K562 (cell line): ENCODE measurements at regions not wholly inside any gene's neighbourhood (a gene's known extent, or its start where the extent isn't known, plus 50 kb on each side); places are given as distances from the start of the nearest gene placed in this dataset.

ENCODE experiments used
- ATAC-seq: fragments of 200-7000 bp; cut with Tn5 transposase; 3 replicates; pipeline ENCODE4 v1.9.1; 2020; ENCODE audit warnings: moderate library complexity
- BruUV-seq: library from RNA; stranded (reverse); fragments of 400-500 nt; replicated peaks from 2 replicates; lab custom pipeline; 2021; lab: Mats Ljungman, UMichigan
- CTCF ChIA-PET: fragments of 300-600 bp; formaldehyde crosslinking; extraction: SDS; loops from one replicate; lab custom pipeline; 2021; ENCODE audit warnings: low intra/inter-chr PET ratio; lab: Yijun Ruan, JAX
- POLR2A ChIA-PET: fragments of 300-600, 350-650 bp; sonication (Branson Sonifier 250); formaldehyde crosslinking; extraction: SDS; loops from one replicate; lab custom pipeline; 2021; ENCODE audit warnings: antibody characterized with exemption, inconsistent platforms; lab: Yijun Ruan, JAX
- DNase-seq, 4 experiments: peaks; one replicate each; pipeline versions ENCODE4 v3.0.0 to v3.0.0-alpha.2; 2011 to 2018; ENCODE audit warnings: low spot score in 3 of 4, mixed read lengths in 3 of 4; ENCODE audit errors: extremely low read depth in 1 of 4
- FAIRE-seq: peaks from 2 replicates; lab custom pipeline; 2011; peaks lifted over from hg19 to GRCh38; lab: Jason Lieb, UNC
- H2AFZ ChIP-seq: 2 replicates; pipeline ENCODE4 v1.6.0; 2011; ENCODE audit warnings: low read depth, low read length, control low read depth, inconsistent platforms
- H3K27ac ChIP-seq: fragments of 200-600 bp; 3 replicates; pipeline ENCODE4 v1.8.0; 2011; ENCODE audit warnings: low read depth, mild to moderate bottlenecking, control low read depth, inconsistent platforms, low read length, moderate library complexity, mixed read lengths; ENCODE audit errors: extremely low read depth
- H3K27me3 ChIP-seq, 2 experiments: fragments of 300-600 bp in 1 of 2; 2 replicates in 1 of 2; 3 replicates in 1 of 2; pipeline versions ENCODE4 v1.6.0 to v1.8.0; 2011; ENCODE audit warnings: inconsistent platforms in 2 of 2, low read length in 2 of 2, mild to moderate bottlenecking in 1 of 2, mixed read lengths in 1 of 2, moderate library complexity in 1 of 2; ENCODE audit not compliant: control insufficient read depth in 2 of 2, insufficient read depth in 2 of 2
- H3K36me3 ChIP-seq: fragments of 300-600 bp; 3 replicates; pipeline ENCODE4 v1.8.0; 2011; ENCODE audit warnings: mild to moderate bottlenecking, low read length, inconsistent platforms; ENCODE audit not compliant: control insufficient read depth, insufficient read depth
- H3K4me1 ChIP-seq, 2 experiments: fragments of 200-600 bp in 1 of 2; replicated peaks in 1 of 2; 2 replicates in 1 of 2; 3 replicates in 1 of 2; pipeline versions ENCODE4 v1.5.1 to v1.8.0; 2011; ENCODE audit warnings: inconsistent platforms in 2 of 2, low read length in 2 of 2, mild to moderate bottlenecking in 1 of 2, mixed read lengths in 1 of 2, moderate library complexity in 1 of 2; ENCODE audit not compliant: control insufficient read depth in 2 of 2, insufficient read depth in 2 of 2
- H3K4me2 ChIP-seq: 2 replicates; pipeline ENCODE4 v1.6.1; 2011; ENCODE audit warnings: low read length, control low read depth, inconsistent platforms, mixed read lengths; ENCODE audit not compliant: insufficient read depth
- H3K4me3 ChIP-seq: fragments of 200-600 bp; sonication (generic), shearing (Covaris generic); 2 replicates; pipeline ENCODE4 v1.5.1; 2016; ENCODE audit warnings: control low read depth, inconsistent platforms
- H3K79me2 ChIP-seq: fragments of 200-600 bp; 3 replicates; pipeline ENCODE4 v1.8.0; 2011; ENCODE audit warnings: low read length, inconsistent platforms; ENCODE audit not compliant: control insufficient read depth, insufficient read depth
- H3K9ac ChIP-seq, 2 experiments: 2 replicates each; pipeline versions ENCODE4 v1.6.0 to v1.6.1; 2011; ENCODE audit warnings: low read depth in 2 of 2, low read length in 2 of 2, control low read depth in 1 of 2, inconsistent platforms in 1 of 2, mild to moderate bottlenecking in 1 of 2, mixed read lengths in 1 of 2; ENCODE audit not compliant: insufficient read depth in 1 of 2
- H3K9me1 ChIP-seq: one replicate; pipeline ENCODE4 v1.6.0; 2011; ENCODE audit warnings: inconsistent platforms, mild to moderate bottlenecking, low read length, moderate library complexity; ENCODE audit not compliant: control insufficient read depth, insufficient read depth
- H3K9me3 ChIP-seq: replicated peaks from 2 replicates; pipeline ENCODE4 v1.5.1; 2011; ENCODE audit warnings: low read depth, low read length, inconsistent platforms; ENCODE audit not compliant: control insufficient read depth, insufficient read depth
- H4K20me1 ChIP-seq: replicated peaks from 2 replicates; pipeline ENCODE4 v1.6.1; 2011; ENCODE audit warnings: low read length, inconsistent platforms, mixed read lengths; ENCODE audit not compliant: control insufficient read depth, insufficient read depth
- GTF2A2 ChIP-seq: IDR thresholded peaks from 2 replicates; pipeline ENCODE4 v1.6.1; 2016; ENCODE audit warnings: mild to moderate bottlenecking, missing genetic modification characterization, missing compliant biosample characterization
- HDAC6 ChIP-seq: IDR thresholded peaks from 2 replicates; pipeline ENCODE4 v1.6.1; 2012; ENCODE audit warnings: low read depth, mild to moderate bottlenecking, control low read depth, inconsistent platforms, low read length, moderate library complexity
- KHSRP ChIP-seq: fragments of 450-650 bp; IDR thresholded peaks from 2 replicates; pipeline ENCODE4 v1.6.1; 2017
- MIER1 ChIP-seq: fragments of 450-650 bp; IDR thresholded peaks from 2 replicates; pipeline ENCODE4 v1.6.1; 2016; ENCODE audit warnings: antibody characterized with exemption, mild to moderate bottlenecking, low read depth
- NCOA2 ChIP-seq, 2 experiments: fragments of 450-650 bp; IDR thresholded peaks; 2 replicates each; pipeline ENCODE4 v1.6.1; 2018; ENCODE audit warnings: mild to moderate bottlenecking in 2 of 2, moderate library complexity in 1 of 2; ENCODE audit not compliant: partially characterized antibody in 2 of 2
- SMC3 ChIP-seq: conservative IDR thresholded peaks from 2 replicates; pipeline ENCODE4 v1.6.1; 2011; ENCODE audit warnings: low read depth, low read length, improper control_type of control experiment; ENCODE audit not compliant: insufficient read depth
- ZBTB8A ChIP-seq: fragments of 450-650 bp; IDR thresholded peaks from 2 replicates; pipeline ENCODE4 v1.6.1; 2018; ENCODE audit warnings: mild to moderate bottlenecking, moderate library complexity; ENCODE audit not compliant: partially characterized antibody
- ZNF143 ChIP-seq: sonication (generic); formaldehyde crosslinking; IDR thresholded peaks from 2 replicates; pipeline ENCODE4 v1.9.0; 2022; ENCODE audit warnings: mild to moderate bottlenecking, missing genetic modification reagents
- ZNF384 ChIP-seq: IDR thresholded peaks from 2 replicates; pipeline ENCODE4 v1.6.1; 2012; ENCODE audit warnings: low read depth, low read length, improper control_type of control experiment
- ZNF766 ChIP-seq: fragments of 200-800 bp; sonication (Bioruptor generic); conservative IDR thresholded peaks from 2 replicates; pipeline ENCODE4 v1.6.1; 2016; ENCODE audit warnings: missing genetic modification characterization, missing compliant biosample characterization
- WGBS: fragments of 100-300 bp; shearing (Covaris generic); methylation state at CpG from one replicate; pipeline ENCODE4 v1.1.6; 2016; ENCODE audit warnings: low coverage, mixed read lengths; ENCODE audit not compliant: insufficient coverage; ENCODE audit errors: missing lambda C conversion rate; 5-methylcytosine and 5-hydroxymethylcytosine counted together
- in situ Hi-C: fragments of 300-500 bp; cut with MboI; formaldehyde crosslinking; loops from 4 replicates; pipeline ENCODE4 v1.15.0; 2018; ENCODE audit warnings: inconsistent platforms, mixed read lengths
- intact Hi-C: fragments of 100-400 bp; cut with micrococcal nuclease; formaldehyde crosslinking; loops from 2 replicates; pipeline ENCODE4 v1.14.2; 2022
- TF ChIP-seq, protein P1 (sequence below): sonication (generic); formaldehyde crosslinking; IDR thresholded peaks from 2 replicates; pipeline ENCODE4 v1.8.1; 2023; ENCODE audit warnings: mild to moderate bottlenecking, missing genetic modification reagents
- TF ChIP-seq, protein P2 (sequence below): fragments of 450-650 bp; formaldehyde crosslinking; IDR thresholded peaks from 2 replicates; pipeline ENCODE4 v1.4.0; 2020; ENCODE audit warnings: mild to moderate bottlenecking
- TF ChIP-seq, protein P3 (sequence below): fragments of 450-650 bp; IDR thresholded peaks from 2 replicates; pipeline ENCODE4 v1.6.1; 2016; ENCODE audit warnings: low read depth

DNA sequence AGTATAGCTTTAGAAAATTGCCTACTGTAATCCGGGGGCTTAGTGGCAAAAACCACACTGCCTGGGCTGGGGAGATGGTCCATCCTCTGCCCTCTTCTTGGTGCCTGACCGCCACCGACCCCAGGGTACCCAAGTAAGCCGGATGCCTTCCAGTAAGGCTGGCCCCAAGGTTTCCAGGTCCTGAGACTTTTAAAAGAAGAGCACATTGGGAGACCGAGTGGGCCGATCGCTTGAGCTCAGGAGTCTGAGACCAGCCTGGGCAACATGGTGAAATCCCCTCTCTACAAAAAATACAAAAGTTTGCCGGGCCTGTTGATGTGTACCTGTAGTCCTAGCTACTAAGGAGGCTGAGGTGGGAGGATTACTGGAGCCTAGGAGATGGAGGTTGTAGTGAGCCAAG lies 406.7 kb upstream of the IRX4 start:
- no peak for FAIRE-seq
- Histone ChIP-seq H3K27ac (no peak overlapping the region), H3K4me1 (no peaks in the 10 kb centered on the region), H3K4me2 (no peak overlapping the region), H4K20me1 (0 out of 2 replicates have a peak, but pooled peaks cover 3% of the 10 kb centered on the region), H3K79me2 (no peaks in the 10 kb centered on the region), H3K4me3 (no peak overlapping the region), H2AFZ (no peak overlapping the region), H3K9me1 (no peaks in the 10 kb centered on the region), H3K27me3 (peaks cover 0 to 30% of the 10 kb centered on the region in 2 experiments; a peak in 4 of 5 replicates), H3K9ac (no peak overlapping the region), H3K9me3 (no peaks in the 10 kb centered on the region), H3K36me3 (no peaks in the 10 kb centered on the region)
- BruUV-seq: no TSS peak
- no peak for ATAC-seq
- in situ Hi-C loops (no loop called here), intact Hi-C loops (no loop called here)
- under 1% methylated on average over 8 of the region's 8 CpGs for WGBS
- ChIA-PET POLR2A (interaction anchor here (0.6 kb wide), 1 partner anchor 68 kb away, joined by 4 read pairs; no protein-coding TSS in a partner anchor), CTCF (interaction anchor here (0.7 kb wide), 1 partner anchor 1716 kb away, joined by 3 read pairs; no protein-coding TSS in a partner anchor)
- no peak for DNase-seq
- no peak for TF ChIP-seq ZNF384
- no peak for TF ChIP-seq HDAC6
- TF ChIP-seq ZBTB8A: no peak
- no peak for TF ChIP-seq ZNF143 (CRISPR knock-in tag)
- no peak for TF ChIP-seq SMC3
- TF ChIP-seq KHSRP: no peak
- no peak for TF ChIP-seq GTF2A2 (tag)
- TF ChIP-seq, protein P1, sequence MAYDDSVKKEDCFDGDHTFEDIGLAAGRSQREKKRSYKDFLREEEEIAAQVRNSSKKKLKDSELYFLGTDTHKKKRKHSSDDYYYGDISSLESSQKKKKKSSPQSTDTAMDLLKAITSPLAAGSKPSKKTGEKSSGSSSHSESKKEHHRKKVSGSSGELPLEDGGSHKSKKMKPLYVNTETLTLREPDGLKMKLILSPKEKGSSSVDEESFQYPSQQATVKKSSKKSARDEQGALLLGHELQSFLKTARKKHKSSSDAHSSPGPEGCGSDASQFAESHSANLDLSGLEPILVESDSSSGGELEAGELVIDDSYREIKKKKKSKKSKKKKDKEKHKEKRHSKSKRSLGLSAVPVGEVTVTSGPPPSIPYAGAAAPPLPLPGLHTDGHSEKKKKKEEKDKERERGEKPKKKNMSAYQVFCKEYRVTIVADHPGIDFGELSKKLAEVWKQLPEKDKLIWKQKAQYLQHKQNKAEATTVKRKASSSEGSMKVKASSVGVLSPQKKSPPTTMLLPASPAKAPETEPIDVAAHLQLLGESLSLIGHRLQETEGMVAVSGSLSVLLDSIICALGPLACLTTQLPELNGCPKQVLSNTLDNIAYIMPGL (CRISPR knock-in tag): no peak
- TF ChIP-seq, protein P2, sequence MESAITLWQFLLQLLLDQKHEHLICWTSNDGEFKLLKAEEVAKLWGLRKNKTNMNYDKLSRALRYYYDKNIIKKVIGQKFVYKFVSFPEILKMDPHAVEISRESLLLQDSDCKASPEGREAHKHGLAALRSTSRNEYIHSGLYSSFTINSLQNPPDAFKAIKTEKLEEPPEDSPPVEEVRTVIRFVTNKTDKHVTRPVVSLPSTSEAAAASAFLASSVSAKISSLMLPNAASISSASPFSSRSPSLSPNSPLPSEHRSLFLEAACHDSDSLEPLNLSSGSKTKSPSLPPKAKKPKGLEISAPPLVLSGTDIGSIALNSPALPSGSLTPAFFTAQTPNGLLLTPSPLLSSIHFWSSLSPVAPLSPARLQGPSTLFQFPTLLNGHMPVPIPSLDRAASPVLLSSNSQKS (CRISPR knock-in tag): no peak
- TF ChIP-seq NCOA2 (IDR thresholded peaks at IDR 0.05; ENCODE audit: partially characterized antibody in 2 of 2): no peak
- TF ChIP-seq MIER1: no peak
- TF ChIP-seq, protein P3, sequence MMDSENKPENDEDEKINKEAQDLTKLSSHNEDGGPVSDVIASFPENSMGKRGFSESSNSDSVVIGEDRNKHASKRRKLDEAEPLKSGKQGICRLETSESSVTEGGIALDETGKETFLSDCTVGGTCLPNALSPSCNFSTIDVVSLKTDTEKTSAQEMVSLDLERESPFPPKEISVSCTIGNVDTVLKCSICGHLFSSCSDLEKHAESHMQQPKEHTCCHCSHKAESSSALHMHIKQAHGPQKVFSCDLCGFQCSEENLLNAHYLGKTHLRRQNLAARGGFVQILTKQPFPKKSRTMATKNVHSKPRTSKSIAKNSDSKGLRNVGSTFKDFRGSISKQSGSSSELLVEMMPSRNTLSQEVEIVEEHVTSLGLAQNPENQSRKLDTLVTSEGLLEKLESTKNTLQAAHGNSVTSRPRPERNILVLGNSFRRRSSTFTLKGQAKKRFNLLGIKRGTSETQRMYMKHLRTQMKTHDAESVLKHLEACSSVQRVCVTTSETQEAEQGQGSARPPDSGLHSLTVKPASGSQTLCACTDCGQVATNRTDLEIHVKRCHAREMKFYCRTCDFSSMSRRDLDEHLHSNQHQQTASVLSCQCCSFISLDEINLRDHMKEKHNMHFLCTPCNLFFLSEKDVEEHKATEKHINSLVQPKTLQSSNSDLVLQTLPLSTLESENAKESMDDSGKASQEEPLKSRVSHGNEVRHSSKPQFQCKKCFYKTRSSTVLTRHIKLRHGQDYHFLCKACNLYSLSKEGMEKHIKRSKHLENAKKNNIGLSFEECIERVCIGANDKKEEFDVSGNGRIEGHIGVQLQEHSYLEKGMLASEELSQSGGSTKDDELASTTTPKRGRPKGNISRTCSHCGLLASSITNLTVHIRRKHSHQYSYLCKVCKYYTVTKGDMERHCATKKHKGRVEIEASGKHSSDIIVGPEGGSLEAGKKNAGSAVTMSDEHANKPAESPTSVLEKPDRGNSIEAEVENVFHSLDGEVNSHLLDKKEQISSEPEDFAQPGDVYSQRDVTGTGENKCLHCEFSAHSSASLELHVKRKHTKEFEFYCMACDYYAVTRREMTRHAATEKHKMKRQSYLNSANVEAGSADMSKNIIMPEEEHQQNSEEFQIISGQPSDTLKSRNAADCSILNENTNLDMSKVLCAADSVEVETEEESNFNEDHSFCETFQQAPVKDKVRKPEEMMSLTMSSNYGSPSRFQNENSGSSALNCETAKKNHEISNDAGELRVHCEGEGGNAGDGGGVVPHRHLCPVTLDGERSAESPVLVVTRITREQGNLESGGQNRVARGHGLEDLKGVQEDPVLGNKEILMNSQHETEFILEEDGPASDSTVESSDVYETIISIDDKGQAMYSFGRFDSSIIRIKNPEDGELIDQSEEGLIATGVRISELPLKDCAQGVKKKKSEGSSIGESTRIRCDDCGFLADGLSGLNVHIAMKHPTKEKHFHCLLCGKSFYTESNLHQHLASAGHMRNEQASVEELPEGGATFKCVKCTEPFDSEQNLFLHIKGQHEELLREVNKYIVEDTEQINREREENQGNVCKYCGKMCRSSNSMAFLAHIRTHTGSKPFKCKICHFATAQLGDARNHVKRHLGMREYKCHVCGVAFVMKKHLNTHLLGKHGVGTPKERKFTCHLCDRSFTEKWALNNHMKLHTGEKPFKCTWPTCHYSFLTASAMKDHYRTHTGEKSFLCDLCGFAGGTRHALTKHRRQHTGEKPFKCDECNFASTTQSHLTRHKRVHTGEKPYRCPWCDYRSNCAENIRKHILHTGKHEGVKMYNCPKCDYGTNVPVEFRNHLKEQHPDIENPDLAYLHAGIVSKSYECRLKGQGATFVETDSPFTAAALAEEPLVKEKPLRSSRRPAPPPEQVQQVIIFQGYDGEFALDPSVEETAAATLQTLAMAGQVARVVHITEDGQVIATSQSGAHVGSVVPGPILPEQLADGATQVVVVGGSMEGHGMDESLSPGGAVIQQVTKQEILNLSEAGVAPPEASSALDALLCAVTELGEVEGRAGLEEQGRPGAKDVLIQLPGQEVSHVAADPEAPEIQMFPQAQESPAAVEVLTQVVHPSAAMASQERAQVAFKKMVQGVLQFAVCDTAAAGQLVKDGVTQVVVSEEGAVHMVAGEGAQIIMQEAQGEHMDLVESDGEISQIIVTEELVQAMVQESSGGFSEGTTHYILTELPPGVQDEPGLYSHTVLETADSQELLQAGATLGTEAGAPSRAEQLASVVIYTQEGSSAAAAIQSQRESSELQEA: no peak
- no peak for TF ChIP-seq ZNF766 (CRISPR knock-in tag)
